SK-N-SH (cell line): ENCODE measurements at regions not wholly inside any gene's neighbourhood (a gene's known extent, or its start where the extent isn't known, plus 50 kb on each side); places are given as distances from the start of the nearest gene placed in this dataset.

ENCODE experiments used
- EZH2phosphoT487 ChIP-seq: fragments of 200-600 bp; sonication (generic); IDR thresholded peaks from 2 replicates; pipeline ENCODE4 v1.6.1; 2017; ENCODE audit warnings: low read depth, mixed run types, mild to moderate bottlenecking, antibody characterized with exemption, moderate library complexity, borderline replicate concordance
- FOXM1 ChIP-seq: IDR thresholded peaks from 2 replicates; pipeline ENCODE4 v1.4.0; 2012; ENCODE audit warnings: low read depth, mild to moderate bottlenecking
- GATA2 ChIP-seq: sonication (generic); formaldehyde crosslinking; IDR thresholded peaks from 2 replicates; pipeline ENCODE4 v1.5.0; 2020; ENCODE audit warnings: mild to moderate bottlenecking, missing genetic modification reagents
- MXI1 ChIP-seq: IDR thresholded peaks from 2 replicates; pipeline ENCODE4 v1.6.1; 2012; ENCODE audit warnings: mild to moderate bottlenecking, low read depth, low read length, improper control_type of control experiment
- NRF1 ChIP-seq: IDR thresholded peaks from 2 replicates; pipeline ENCODE4 v1.6.1; 2012; ENCODE audit warnings: low read depth, mild to moderate bottlenecking, low read length
- SIN3A ChIP-seq: IDR thresholded peaks from 2 replicates; pipeline ENCODE4 v1.6.1; 2012; ENCODE audit warnings: low read depth, mild to moderate bottlenecking, low read length, moderate library complexity, borderline replicate concordance
- YY1 ChIP-seq: IDR thresholded peaks from 2 replicates; pipeline ENCODE4 v1.4.0; 2012; ENCODE audit warnings: low read depth, mild to moderate bottlenecking
- TF ChIP-seq, protein P1 (sequence below): fragments of 200-600 bp; sonication (generic); IDR thresholded peaks from 2 replicates; pipeline ENCODE4 v1.6.1; 2017; ENCODE audit warnings: antibody characterized with exemption, mild to moderate bottlenecking, moderate library complexity
- TF ChIP-seq, protein P2 (sequence below): IDR thresholded peaks from 2 replicates; pipeline ENCODE4; 2012
- TF ChIP-seq, protein P3 (sequence below): IDR thresholded peaks from 2 replicates; pipeline ENCODE4 v1.4.0; 2012; ENCODE audit warnings: low read depth, borderline replicate concordance

DNA sequence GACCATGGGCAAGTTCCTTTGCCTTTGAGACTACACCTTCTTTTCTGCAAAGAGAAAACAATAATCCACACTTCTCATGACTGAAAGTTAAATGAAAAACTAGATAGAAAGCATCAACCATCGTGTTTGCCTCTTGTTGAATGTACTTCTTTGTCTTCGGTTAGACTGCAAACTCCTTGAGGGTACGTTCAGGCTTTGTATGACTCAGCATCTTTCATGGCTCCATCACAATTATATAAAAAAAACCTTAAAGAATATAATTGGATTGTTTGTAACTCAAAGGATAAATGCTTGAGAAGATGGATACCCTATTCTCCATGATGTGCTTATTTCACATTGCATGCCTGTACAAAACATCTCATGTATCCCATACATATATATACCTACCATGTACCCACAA, 439.2 kb downstream of the MAFB start:
- TF ChIP-seq, protein P1, sequence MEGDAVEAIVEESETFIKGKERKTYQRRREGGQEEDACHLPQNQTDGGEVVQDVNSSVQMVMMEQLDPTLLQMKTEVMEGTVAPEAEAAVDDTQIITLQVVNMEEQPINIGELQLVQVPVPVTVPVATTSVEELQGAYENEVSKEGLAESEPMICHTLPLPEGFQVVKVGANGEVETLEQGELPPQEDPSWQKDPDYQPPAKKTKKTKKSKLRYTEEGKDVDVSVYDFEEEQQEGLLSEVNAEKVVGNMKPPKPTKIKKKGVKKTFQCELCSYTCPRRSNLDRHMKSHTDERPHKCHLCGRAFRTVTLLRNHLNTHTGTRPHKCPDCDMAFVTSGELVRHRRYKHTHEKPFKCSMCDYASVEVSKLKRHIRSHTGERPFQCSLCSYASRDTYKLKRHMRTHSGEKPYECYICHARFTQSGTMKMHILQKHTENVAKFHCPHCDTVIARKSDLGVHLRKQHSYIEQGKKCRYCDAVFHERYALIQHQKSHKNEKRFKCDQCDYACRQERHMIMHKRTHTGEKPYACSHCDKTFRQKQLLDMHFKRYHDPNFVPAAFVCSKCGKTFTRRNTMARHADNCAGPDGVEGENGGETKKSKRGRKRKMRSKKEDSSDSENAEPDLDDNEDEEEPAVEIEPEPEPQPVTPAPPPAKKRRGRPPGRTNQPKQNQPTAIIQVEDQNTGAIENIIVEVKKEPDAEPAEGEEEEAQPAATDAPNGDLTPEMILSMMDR = no peak
- no peak for TF ChIP-seq EZH2phosphoT487
- TF ChIP-seq GATA2 (CRISPR knock-in tag) = no peak
- no peak for TF ChIP-seq MXI1
- TF ChIP-seq, protein P2, sequence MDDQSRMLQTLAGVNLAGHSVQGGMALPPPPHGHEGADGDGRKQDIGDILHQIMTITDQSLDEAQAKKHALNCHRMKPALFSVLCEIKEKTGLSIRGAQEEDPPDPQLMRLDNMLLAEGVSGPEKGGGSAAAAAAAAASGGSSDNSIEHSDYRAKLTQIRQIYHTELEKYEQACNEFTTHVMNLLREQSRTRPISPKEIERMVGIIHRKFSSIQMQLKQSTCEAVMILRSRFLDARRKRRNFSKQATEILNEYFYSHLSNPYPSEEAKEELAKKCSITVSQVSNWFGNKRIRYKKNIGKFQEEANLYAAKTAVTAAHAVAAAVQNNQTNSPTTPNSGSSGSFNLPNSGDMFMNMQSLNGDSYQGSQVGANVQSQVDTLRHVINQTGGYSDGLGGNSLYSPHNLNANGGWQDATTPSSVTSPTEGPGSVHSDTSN = no peak
- TF ChIP-seq, protein P3, sequence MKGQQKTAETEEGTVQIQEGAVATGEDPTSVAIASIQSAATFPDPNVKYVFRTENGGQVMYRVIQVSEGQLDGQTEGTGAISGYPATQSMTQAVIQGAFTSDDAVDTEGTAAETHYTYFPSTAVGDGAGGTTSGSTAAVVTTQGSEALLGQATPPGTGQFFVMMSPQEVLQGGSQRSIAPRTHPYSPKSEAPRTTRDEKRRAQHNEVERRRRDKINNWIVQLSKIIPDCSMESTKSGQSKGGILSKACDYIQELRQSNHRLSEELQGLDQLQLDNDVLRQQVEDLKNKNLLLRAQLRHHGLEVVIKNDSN = no peak
- TF ChIP-seq YY1 = no peak
- no peak for TF ChIP-seq FOXM1
- TF ChIP-seq SIN3A = no peak
- TF ChIP-seq NRF1 = no peak
